ENCODE measurements at regions not wholly inside any gene's neighbourhood (a gene's known extent, or its start where the extent isn't known, plus 50 kb on each side); places are given as distances from the start of the nearest gene placed in this dataset.

- no peak for TF ChIP-seq CTCF (IDR thresholded peaks at IDR 0.05)
- TF ChIP-seq EZH2 (IDR thresholded peaks at IDR 0.05) = peak; percentile 43
Observed at GRCh38 chr1:244918421-244919319, 54.3 kb upstream of the HNRNPU start.
